HG02798 (cell line): ENCODE measurements at regions not wholly inside any gene's neighbourhood (a gene's known extent, or its start where the extent isn't known, plus 50 kb on each side); places are given as distances from the start of the nearest gene placed in this dataset.
A peak's percentile ranks its signal among the peaks of the same experiment; 100 is the strongest.

Experiments
- ATAC-seq: cut with Tn5 transposase; IDR thresholded peaks from one replicate; pipeline ENCODE4 v1.9.1; 2021; ENCODE audit warnings: mild to moderate bottlenecking; ENCODE audit not compliant: unreplicated experiment, poor library complexity

- no peak for ATAC-seq
Observed at GRCh38 chr15:93846148-93846547, 385.2 kb upstream of the MCTP2 start.

GRCh38 chr15:93837450-93837849 is 393.9 kb upstream of the MCTP2 start:
- no peak for ATAC-seq

GRCh38 chr15:93835344-93835743 is 396.0 kb upstream of the MCTP2 start:
- ATAC-seq, result no peak

GRCh38 chr15:93831641-93832040 is 399.7 kb upstream of the MCTP2 start:
- no peak for ATAC-seq

- no peak for ATAC-seq
Observed at GRCh38 chr15:93830221-93831080, 400.9 kb upstream of the MCTP2 start.

- ATAC-seq, result peak; percentile 56
Observed at GRCh38 chr15:93829115-93829870, 402.1 kb upstream of the MCTP2 start.

GRCh38 chr15:93826790-93827189 is 404.6 kb upstream of the MCTP2 start:
- ATAC-seq, result no peak

GRCh38 chr15:93826293-93826692 is 405.1 kb upstream of the MCTP2 start:
- no peak for ATAC-seq

GRCh38 chr15:93825682-93826081 is 405.7 kb upstream of the MCTP2 start:
- ATAC-seq, result no peak

GRCh38 chr15:93823971-93824913 is 407.1 kb upstream of the MCTP2 start:
- ATAC-seq, result no peak

- ATAC-seq, result no peak
Observed at GRCh38 chr15:93820566-93820965, 410.8 kb upstream of the MCTP2 start.

GRCh38 chr15:93819826-93820225 is 411.5 kb upstream of the MCTP2 start:
- ATAC-seq, result no peak

GRCh38 chr15:93816815-93817214 is 414.5 kb upstream of the MCTP2 start:
- ATAC-seq, result no peak

- no peak for ATAC-seq
Observed at GRCh38 chr15:93811305-93811704, 420.1 kb upstream of the MCTP2 start.

- ATAC-seq, result no peak
Observed at GRCh38 chr15:93809516-93809915, 421.8 kb upstream of the MCTP2 start.

- ATAC-seq, result no peak
Observed at GRCh38 chr15:93803421-93804152, 427.8 kb upstream of the MCTP2 start.

GRCh38 chr15:93801206-93801605 is 430.2 kb upstream of the MCTP2 start:
- ATAC-seq, result no peak

- ATAC-seq, result no peak
Observed at GRCh38 chr15:93800805-93801204, 430.6 kb upstream of the MCTP2 start.

- no peak for ATAC-seq
Observed at GRCh38 chr15:93789441-93789840, 441.9 kb upstream of the MCTP2 start.

- no peak for ATAC-seq
Observed at GRCh38 chr15:93780073-93780472, 451.3 kb upstream of the MCTP2 start.
